ENCODE measurements at regions not wholly inside any gene's neighbourhood (a gene's known extent, or its start where the extent isn't known, plus 50 kb on each side); places are given as distances from the start of the nearest gene placed in this dataset.

DNA sequence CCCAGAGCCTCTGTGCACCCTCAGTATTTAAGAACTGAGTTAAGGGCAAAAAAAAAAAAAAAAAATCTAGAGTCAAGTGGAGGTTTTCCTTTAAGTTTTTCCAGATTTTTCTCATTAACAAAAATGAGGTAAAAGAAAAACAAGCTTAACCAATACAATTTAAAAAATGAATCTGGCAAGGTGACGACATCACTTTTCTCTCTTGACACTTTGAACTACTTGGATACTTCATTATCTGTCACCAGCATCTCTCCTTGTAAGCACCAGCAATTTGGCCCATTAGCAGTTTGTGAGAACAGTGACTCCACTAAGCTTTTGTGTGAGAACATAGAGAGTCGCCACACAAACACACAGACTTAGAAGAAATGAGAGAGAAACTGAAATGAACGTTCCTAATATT lies 345.7 kb upstream of the SLC30A5 start:
- WGBS, 2 donors, result 59 to 65% methylated on average over 3 of the region's 3 CpGs
- ATAC-seq (no peak), DNase-seq (no peak)
- no peaks in the 10 kb centered on the region for H3K27me3 ChIP-seq
- no peak for TF ChIP-seq POLR2A (IDR thresholded peaks at IDR 0.05)
- TF ChIP-seq, protein P1, sequence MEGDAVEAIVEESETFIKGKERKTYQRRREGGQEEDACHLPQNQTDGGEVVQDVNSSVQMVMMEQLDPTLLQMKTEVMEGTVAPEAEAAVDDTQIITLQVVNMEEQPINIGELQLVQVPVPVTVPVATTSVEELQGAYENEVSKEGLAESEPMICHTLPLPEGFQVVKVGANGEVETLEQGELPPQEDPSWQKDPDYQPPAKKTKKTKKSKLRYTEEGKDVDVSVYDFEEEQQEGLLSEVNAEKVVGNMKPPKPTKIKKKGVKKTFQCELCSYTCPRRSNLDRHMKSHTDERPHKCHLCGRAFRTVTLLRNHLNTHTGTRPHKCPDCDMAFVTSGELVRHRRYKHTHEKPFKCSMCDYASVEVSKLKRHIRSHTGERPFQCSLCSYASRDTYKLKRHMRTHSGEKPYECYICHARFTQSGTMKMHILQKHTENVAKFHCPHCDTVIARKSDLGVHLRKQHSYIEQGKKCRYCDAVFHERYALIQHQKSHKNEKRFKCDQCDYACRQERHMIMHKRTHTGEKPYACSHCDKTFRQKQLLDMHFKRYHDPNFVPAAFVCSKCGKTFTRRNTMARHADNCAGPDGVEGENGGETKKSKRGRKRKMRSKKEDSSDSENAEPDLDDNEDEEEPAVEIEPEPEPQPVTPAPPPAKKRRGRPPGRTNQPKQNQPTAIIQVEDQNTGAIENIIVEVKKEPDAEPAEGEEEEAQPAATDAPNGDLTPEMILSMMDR (IDR thresholded peaks at IDR 0.05), result no peak
- no peaks in the 10 kb centered on the region for H3K36me3 ChIP-seq (replicated peaks in 1 of 2; ENCODE audit: insufficient read depth in 1 of 2, low read depth in 2 of 2)
- H3K4me3 ChIP-seq, result no peak overlapping the region
- no peaks in the 10 kb centered on the region for H3K9me3 ChIP-seq
- no peak overlapping the region for H3K27ac ChIP-seq
- peaks cover 9% of the 10 kb centered on the region for H3K4me1 ChIP-seq
- intact Hi-C loops (cut with DNase I), result no loop called here

DNA sequence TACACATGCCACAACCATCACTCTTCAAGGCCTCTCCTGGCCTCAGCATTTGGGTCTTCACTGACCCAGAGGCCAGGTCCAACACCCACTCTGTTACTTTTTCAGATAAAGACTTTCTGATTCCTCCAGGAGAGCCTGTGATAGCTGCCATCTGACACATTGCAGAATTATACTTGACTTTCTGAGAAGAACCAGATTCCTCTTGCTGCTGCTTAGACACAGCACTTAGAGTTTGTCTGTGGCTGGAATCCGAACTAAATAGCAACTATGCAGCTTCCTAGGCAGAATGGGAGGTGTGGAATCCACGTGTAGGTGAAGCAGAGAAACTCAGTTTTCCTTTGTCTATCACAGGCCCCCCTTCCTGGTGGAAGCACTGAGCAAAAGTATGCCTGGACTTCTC lies 344.7 kb upstream of the SLC30A5 start:
- no peak for DNase-seq
- Histone ChIP-seq H3K4me3 (no peak overlapping the region), H3K27me3 (no peaks in the 10 kb centered on the region), H3K9me3 (no peaks in the 10 kb centered on the region), H3K27ac (no peak overlapping the region), H3K36me3 (replicated peaks in 1 of 2; ENCODE audit: insufficient read depth in 1 of 2, low read depth in 2 of 2) (no peaks in the 10 kb centered on the region), H3K4me1 (peaks cover 9% of the 10 kb centered on the region)
- 26 to 44% methylated on average over 2 of the region's 2 CpGs for WGBS, 2 donors
- intact Hi-C loops (cut with DNase I), result no loop called here
- TF ChIP-seq, protein P1 (IDR thresholded peaks at IDR 0.05), result no peak
- no peak for TF ChIP-seq POLR2A (IDR thresholded peaks at IDR 0.05)
- no peak for ATAC-seq

DNA sequence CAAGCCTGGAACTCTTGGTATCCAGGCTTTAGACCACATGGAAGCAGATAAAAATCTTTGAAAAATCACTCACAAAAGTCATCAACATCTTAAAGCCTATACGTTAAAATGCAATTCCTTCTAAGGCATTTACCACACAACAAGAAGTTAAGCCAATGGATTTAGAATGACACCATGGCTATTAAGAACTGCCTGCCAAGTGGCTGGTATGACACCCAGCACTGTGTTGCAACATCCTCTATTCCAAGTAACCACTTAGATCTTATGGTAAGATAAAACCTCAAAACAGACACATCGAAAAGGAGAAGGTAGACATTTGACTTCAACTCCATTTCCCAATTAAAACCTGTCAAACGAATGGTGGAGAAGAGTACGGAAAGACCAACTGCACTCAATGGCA lies 344.2 kb upstream of the SLC30A5 start:
- H3K9me3 ChIP-seq, result no peaks in the 10 kb centered on the region
- WGBS, 2 donors, result 62 to 83% methylated on average over 4 of the region's 4 CpGs
- no peaks in the 10 kb centered on the region for H3K36me3 ChIP-seq (replicated peaks in 1 of 2; ENCODE audit: insufficient read depth in 1 of 2, low read depth in 2 of 2)
- peaks cover 9% of the 10 kb centered on the region for H3K4me1 ChIP-seq
- intact Hi-C loops (cut with DNase I), result no loop called here
- ATAC-seq, result no peak
- H3K27ac ChIP-seq, result no peak overlapping the region
- no peak overlapping the region for H3K4me3 ChIP-seq
- DNase-seq, result no peak
- H3K27me3 ChIP-seq, result no peaks in the 10 kb centered on the region
- TF ChIP-seq, protein P1 (IDR thresholded peaks at IDR 0.05), result no peak
- no peak for TF ChIP-seq POLR2A (IDR thresholded peaks at IDR 0.05)

DNA sequence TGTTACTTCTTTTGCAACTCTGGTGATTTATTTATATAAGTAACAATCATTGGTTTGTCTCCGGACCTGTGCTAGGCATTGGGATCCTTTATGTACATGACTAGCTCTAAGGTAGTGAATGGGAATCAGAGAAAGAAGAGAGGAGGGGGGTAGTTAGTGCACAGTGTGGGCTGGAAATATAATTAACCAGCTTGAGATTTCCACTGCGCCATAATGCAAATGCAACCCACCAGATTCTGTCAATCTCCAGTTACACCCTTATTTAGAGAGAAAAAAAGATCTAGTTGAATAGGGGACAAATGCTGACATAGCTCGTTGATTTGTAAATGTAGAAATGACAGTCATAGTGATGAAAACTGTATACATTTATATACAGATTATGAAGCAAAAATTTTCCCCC lies 342.2 kb upstream of the SLC30A5 start:
- no peak for TF ChIP-seq POLR2A (IDR thresholded peaks at IDR 0.05)
- TF ChIP-seq, protein P1 (IDR thresholded peaks at IDR 0.05), result no peak
- no peaks in the 10 kb centered on the region for H3K27me3 ChIP-seq
- DNase-seq, result no peak
- H3K4me3 ChIP-seq, result no peak overlapping the region
- peaks cover 3% of the 10 kb centered on the region for H3K4me1 ChIP-seq
- no peak for ATAC-seq
- H3K9me3 ChIP-seq, result no peaks in the 10 kb centered on the region
- WGBS, 2 donors, result 71 to 72% methylated on average over 3 of the region's 3 CpGs
- H3K27ac ChIP-seq, result no peak overlapping the region
- no peaks in the 10 kb centered on the region for H3K36me3 ChIP-seq (replicated peaks in 1 of 2; ENCODE audit: insufficient read depth in 1 of 2, low read depth in 2 of 2)
- intact Hi-C loops (cut with DNase I), result no loop called here

DNA sequence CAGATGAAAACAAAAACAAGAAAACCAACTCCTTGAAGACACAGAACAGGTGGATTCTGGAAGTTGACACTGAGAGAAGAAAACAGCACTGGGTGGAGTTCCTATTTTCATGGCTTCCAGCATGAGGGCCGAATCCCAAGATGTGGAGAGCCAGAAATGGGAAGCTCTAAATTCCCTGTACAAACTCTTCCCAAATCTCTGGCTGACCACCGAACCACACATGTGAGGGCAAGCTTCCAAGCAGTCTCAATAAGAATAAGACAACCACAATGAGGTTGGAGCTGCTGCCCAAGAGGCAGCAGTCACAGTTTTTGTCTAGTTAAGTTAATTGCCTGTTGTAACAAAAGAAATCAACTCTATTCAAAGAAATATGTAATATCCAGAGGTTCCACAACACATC lies 339.3 kb upstream of the SLC30A5 start:
- Histone ChIP-seq H3K4me1 (no peaks in the 10 kb centered on the region), H3K27ac (no peak overlapping the region), H3K27me3 (no peaks in the 10 kb centered on the region), H3K9me3 (no peaks in the 10 kb centered on the region), H3K36me3 (replicated peaks in 1 of 2; ENCODE audit: insufficient read depth in 1 of 2, low read depth in 2 of 2) (no peaks in the 10 kb centered on the region), H3K4me3 (no peak overlapping the region)
- TF ChIP-seq, protein P1 (IDR thresholded peaks at IDR 0.05), result no peak
- no peak for TF ChIP-seq POLR2A (IDR thresholded peaks at IDR 0.05)
- ATAC-seq, result no peak
- intact Hi-C loops (cut with DNase I), result no loop called here
- WGBS, 2 donors, result 68 to 72% methylated on average over 2 of the region's 2 CpGs
- no peak for DNase-seq
